ENCODE measurements at regions not wholly inside any gene's neighbourhood (a gene's known extent, or its start where the extent isn't known, plus 50 kb on each side); places are given as distances from the start of the nearest gene placed in this dataset.

DNA sequence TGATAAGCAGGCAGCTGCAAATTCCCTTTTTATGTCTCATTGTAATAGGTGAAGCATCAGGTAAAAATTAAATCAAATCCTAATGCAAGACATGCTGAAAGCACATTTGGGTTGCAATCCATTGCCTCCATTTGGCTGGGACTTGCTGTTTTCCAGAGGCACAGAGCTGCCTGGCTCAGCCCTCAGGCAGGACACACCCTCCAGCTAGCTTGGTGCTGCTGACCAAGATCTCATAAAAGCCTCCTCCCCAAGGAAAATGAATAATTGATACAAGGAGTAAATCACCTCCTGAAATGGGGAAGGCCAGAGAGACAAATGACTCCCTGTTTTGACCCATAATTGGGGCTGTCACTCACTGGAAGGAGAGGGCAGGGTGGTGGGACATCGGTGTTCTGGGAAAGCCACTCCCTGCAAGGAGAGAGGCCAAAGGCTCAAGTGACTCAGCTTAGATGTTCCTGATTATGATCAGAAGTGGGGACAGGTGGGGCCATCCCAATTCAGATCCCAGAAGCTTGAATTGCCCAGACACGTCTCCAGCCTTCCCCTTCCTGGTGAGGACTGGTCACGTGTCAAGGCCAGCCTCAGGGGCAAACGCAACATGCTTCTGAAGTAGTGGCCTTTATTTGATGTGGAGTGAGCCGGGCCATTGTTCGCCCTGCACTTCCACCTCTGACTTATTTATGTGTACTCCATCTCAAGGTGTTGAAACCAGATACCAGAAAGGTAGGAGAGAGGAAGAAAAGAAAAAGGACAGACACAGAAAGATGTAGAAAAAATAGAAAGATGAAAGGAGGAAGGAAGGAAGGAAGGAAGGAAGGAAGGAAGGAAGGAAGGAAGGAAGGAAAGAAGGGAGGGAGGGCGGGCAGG is 773.7 kb downstream of the BCL11B start:
- TF ChIP-seq, protein P1, sequence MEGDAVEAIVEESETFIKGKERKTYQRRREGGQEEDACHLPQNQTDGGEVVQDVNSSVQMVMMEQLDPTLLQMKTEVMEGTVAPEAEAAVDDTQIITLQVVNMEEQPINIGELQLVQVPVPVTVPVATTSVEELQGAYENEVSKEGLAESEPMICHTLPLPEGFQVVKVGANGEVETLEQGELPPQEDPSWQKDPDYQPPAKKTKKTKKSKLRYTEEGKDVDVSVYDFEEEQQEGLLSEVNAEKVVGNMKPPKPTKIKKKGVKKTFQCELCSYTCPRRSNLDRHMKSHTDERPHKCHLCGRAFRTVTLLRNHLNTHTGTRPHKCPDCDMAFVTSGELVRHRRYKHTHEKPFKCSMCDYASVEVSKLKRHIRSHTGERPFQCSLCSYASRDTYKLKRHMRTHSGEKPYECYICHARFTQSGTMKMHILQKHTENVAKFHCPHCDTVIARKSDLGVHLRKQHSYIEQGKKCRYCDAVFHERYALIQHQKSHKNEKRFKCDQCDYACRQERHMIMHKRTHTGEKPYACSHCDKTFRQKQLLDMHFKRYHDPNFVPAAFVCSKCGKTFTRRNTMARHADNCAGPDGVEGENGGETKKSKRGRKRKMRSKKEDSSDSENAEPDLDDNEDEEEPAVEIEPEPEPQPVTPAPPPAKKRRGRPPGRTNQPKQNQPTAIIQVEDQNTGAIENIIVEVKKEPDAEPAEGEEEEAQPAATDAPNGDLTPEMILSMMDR (IDR thresholded peaks at IDR 0.05): no peak
- intact Hi-C loops (cut with DNase I; ENCODE audit: low total_unique reads): no loop called here
- DNase-seq: no peak
- Histone ChIP-seq H3K27me3 (no peaks in the 10 kb centered on the region), H3K36me3 (no peaks in the 10 kb centered on the region), H3K27ac (no peak overlapping the region), H3K4me3 (no peak overlapping the region), H3K4me1 (no peaks in the 10 kb centered on the region), H3K9me3 (no peaks in the 10 kb centered on the region)

DNA sequence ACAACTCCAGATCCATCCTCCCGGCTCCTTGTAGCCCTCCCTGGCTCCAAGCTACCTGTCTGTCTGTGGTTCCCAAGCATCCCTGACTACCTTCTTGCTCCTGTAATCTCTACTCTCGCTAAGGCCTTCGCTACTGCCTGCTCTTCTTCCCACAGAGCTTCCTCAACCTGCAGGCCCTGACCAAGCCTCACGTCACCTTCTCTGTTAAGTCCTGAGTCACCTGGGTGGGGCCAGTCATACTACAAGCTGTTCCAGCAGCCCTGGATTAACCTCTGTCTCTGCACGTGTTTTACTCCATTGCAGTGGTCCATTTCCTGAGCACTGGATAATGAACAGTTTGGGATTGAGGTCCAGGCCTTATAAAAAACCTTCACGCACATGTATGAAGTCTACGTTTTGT is 770.7 kb downstream of the BCL11B start:
- intact Hi-C loops (cut with DNase I; ENCODE audit: low total_unique reads): no loop called here
- no peak overlapping the region for H3K27ac ChIP-seq
- TF ChIP-seq, protein P1 (IDR thresholded peaks at IDR 0.05): no peak

DNA sequence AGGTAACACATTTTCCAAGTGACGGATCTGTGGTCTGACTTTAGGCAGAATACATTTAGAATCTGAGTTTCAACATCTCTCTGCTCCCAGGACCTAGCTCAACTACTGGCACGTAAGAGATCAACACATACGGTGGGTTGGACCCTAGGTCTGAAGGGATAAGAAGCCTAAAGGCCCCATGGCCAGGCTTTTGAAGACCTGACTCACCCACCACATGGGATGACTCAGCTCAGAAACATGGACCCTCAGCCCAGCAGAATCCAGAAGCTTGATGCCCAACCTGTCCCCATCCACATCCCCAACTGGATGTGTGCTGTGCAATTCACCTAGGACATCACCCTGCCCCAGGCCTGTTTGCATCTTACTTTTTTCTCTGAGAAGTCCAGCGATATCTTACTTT is 770.2 kb downstream of the BCL11B start:
- intact Hi-C loops (cut with DNase I; ENCODE audit: low total_unique reads): no loop called here
- no peak overlapping the region for H3K27ac ChIP-seq

More for the DNA sequence above, 770.7 kb downstream of the BCL11B start:
- no peaks in the 10 kb centered on the region for H3K27me3 ChIP-seq
- H3K9me3 ChIP-seq: no peaks in the 10 kb centered on the region
- H3K4me1 ChIP-seq: no peaks in the 10 kb centered on the region
- no peak overlapping the region for H3K4me3 ChIP-seq
- DNase-seq: no peak
- no peaks in the 10 kb centered on the region for H3K36me3 ChIP-seq

DNA sequence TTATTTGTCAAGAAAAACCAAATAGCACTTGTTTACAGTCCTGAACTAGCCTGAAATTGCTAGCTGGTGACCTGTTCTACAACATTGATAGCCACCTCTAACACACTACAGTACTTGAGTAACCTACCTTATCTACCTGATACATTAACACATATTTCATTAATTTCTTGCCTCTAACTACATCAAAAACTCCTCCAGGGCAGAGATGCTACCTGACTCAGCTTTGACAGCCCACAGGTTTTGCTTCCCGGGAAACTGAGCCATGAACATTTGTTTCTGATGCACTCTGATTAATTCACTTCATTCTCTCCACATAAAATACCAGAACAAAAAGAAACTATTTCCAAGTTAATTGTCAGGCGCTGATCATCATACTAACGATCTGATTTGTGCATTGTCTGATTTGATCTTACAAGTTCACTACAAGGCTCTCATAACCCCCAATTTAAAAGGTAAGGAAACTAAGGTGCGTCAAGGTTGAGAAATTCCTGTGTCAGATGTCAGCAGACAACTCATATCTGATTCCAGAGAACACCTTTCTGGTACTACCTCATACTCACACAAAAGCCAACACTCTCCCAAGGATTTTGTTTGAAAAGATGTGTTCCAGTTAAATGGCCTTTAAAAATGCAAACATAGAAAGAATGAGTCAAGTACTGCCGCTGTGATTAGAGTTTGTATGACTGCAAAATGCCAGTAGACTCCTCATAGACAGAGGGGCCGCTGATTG is 768.7 kb downstream of the BCL11B start:
- Histone ChIP-seq H3K36me3 (no peaks in the 10 kb centered on the region), H3K4me1 (no peaks in the 10 kb centered on the region), H3K9me3 (no peaks in the 10 kb centered on the region), H3K4me3 (no peak overlapping the region), H3K27ac (no peak overlapping the region), H3K27me3 (no peaks in the 10 kb centered on the region)
- intact Hi-C loops (cut with DNase I; ENCODE audit: low total_unique reads): no loop called here
- TF ChIP-seq, protein P1 (IDR thresholded peaks at IDR 0.05): no peak
- DNase-seq: no peak

More for the DNA sequence above, 770.2 kb downstream of the BCL11B start:
- TF ChIP-seq, protein P1 (IDR thresholded peaks at IDR 0.05): no peak
- Histone ChIP-seq H3K9me3 (no peaks in the 10 kb centered on the region), H3K36me3 (no peaks in the 10 kb centered on the region), H3K4me3 (no peak overlapping the region), H3K27me3 (no peaks in the 10 kb centered on the region), H3K4me1 (no peaks in the 10 kb centered on the region)
- no peak for DNase-seq

DNA sequence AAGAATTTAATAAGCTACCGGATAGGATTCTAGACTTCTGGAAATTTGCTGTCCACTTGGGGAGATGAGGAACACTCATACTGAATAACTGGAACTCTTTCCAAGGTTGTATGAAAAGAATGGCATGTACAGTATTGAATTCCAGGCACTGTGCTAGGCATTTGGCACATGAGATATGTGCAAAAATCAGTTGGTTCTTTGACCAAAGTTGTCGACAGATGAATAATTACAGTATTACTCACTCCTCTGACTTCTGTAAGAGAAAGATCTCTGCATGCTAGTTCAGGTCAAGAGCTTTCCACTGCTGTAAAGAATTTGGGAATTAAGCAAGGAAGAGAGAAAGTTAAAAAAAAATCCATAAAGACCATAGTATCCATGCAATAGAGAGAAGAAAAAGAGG is 764.7 kb downstream of the BCL11B start:
- TF ChIP-seq, protein P1 (IDR thresholded peaks at IDR 0.05): no peak
- intact Hi-C loops (cut with DNase I; ENCODE audit: low total_unique reads): no loop called here
- no peak overlapping the region for H3K4me3 ChIP-seq
- H3K27me3 ChIP-seq: no peaks in the 10 kb centered on the region
- no peak for DNase-seq
- H3K27ac ChIP-seq: no peak overlapping the region
- H3K4me1 ChIP-seq: no peaks in the 10 kb centered on the region
- H3K9me3 ChIP-seq: no peaks in the 10 kb centered on the region
- no peaks in the 10 kb centered on the region for H3K36me3 ChIP-seq
